ENCODE measurements at regions not wholly inside any gene's neighbourhood (a gene's known extent, or its start where the extent isn't known, plus 50 kb on each side); places are given as distances from the start of the nearest gene placed in this dataset.
A peak's percentile ranks its signal among the peaks of the same experiment; 100 is the strongest.

DNA sequence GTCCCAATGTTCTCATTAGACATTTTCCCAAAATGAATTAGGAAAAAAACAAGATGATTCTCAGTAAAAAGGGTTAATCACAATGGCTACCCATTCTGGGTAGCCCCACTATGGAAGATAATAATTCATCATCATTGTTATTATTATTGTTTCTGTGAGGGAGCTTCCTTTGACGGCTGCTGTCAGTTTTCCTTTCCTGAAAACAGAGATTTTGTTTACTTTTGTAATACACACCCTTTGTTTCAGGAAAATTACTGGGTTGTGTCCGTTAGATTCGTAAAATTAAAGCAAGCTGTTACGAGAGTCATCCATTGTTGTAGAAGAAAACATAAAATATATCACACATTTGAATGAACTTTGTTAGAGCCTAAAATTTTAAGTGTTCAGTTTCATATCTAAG is 192.9 kb upstream of the ANKRD50 start:
- no peak for DNase-seq (ENCODE audit: insufficient read length, low spot score, missing footprints)
- Histone ChIP-seq H4K20me1 (ENCODE audit: insufficient read depth, low read length) (no peaks in the 10 kb centered on the region), H3K36me3 (ENCODE audit: insufficient read depth, low read length) (no peaks in the 10 kb centered on the region), H3K9me3 (ENCODE audit: low read depth, low read length) (no peaks in the 10 kb centered on the region), H3K27me3 (ENCODE audit: insufficient read depth, low read length) (no peaks in the 10 kb centered on the region), H3K4me3 (ENCODE audit: insufficient read depth, low read length) (no peak overlapping the region), H3K4me1 (ENCODE audit: insufficient read depth, low read length) (peaks cover 10% of the 10 kb centered on the region), H3K79me2 (ENCODE audit: insufficient read depth, low read length) (no peaks in the 10 kb centered on the region), H3K27ac (ENCODE audit: low read depth, low read length) (no peak overlapping the region), H3K4me2 (ENCODE audit: insufficient read depth, low read length) (no peak overlapping the region), H2AFZ (ENCODE audit: low read length) (no peak overlapping the region)
- TF ChIP-seq, protein P1, sequence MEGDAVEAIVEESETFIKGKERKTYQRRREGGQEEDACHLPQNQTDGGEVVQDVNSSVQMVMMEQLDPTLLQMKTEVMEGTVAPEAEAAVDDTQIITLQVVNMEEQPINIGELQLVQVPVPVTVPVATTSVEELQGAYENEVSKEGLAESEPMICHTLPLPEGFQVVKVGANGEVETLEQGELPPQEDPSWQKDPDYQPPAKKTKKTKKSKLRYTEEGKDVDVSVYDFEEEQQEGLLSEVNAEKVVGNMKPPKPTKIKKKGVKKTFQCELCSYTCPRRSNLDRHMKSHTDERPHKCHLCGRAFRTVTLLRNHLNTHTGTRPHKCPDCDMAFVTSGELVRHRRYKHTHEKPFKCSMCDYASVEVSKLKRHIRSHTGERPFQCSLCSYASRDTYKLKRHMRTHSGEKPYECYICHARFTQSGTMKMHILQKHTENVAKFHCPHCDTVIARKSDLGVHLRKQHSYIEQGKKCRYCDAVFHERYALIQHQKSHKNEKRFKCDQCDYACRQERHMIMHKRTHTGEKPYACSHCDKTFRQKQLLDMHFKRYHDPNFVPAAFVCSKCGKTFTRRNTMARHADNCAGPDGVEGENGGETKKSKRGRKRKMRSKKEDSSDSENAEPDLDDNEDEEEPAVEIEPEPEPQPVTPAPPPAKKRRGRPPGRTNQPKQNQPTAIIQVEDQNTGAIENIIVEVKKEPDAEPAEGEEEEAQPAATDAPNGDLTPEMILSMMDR (IDR thresholded peaks at IDR 0.05; ENCODE audit: extremely low read depth, low read depth, low read length) = no peak

DNA sequence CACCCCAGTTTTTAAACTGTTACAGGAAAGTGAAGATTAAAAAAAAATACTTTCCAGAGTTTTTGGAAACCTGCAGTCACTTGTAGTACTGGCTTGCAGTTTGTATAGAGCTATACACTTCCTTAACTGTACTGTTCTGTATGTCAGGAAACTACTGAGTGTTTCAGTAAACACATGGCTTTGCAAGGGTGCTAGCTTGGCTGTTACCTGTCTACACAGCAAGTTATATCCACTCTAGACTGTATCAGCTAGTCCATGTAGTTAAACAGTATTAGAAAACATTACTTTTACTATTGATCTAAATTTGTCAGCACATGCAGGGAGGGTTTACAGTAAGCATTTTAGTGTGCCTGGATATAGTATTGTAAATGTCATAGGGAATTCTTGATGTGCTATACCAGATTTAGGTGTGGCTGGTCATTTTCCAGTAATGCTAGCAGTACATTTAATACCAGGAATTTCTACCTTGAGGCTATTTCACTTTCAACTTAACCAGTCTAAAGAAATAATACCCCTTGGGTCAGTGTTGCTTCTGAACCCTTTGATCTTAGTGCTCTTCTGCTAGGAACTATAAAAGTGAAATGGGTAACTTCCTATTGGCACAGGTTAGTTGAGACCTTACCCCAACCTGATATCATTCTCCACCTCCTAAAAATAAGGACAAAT is 192.3 kb upstream of the ANKRD50 start:
- no peaks in the 10 kb centered on the region for H3K27me3 ChIP-seq (ENCODE audit: insufficient read depth, low read length)
- no peaks in the 10 kb centered on the region for H3K79me2 ChIP-seq (ENCODE audit: insufficient read depth, low read length)
- no peaks in the 10 kb centered on the region for H3K9me3 ChIP-seq (ENCODE audit: low read depth, low read length)
- H3K4me1 ChIP-seq (ENCODE audit: insufficient read depth, low read length) = peaks cover 10% of the 10 kb centered on the region
- H2AFZ ChIP-seq (ENCODE audit: low read length) = no peak overlapping the region
- no peaks in the 10 kb centered on the region for H4K20me1 ChIP-seq (ENCODE audit: insufficient read depth, low read length)
- TF ChIP-seq, protein P1 (IDR thresholded peaks at IDR 0.05; ENCODE audit: extremely low read depth, low read depth, low read length) = no peak
- H3K4me2 ChIP-seq (ENCODE audit: insufficient read depth, low read length) = no peak overlapping the region
- no peak overlapping the region for H3K4me3 ChIP-seq (ENCODE audit: insufficient read depth, low read length)
- DNase-seq (ENCODE audit: insufficient read length, low spot score, missing footprints) = no peak
- H3K36me3 ChIP-seq (ENCODE audit: insufficient read depth, low read length) = no peaks in the 10 kb centered on the region
- H3K27ac ChIP-seq (ENCODE audit: low read depth, low read length) = no peak overlapping the region

DNA sequence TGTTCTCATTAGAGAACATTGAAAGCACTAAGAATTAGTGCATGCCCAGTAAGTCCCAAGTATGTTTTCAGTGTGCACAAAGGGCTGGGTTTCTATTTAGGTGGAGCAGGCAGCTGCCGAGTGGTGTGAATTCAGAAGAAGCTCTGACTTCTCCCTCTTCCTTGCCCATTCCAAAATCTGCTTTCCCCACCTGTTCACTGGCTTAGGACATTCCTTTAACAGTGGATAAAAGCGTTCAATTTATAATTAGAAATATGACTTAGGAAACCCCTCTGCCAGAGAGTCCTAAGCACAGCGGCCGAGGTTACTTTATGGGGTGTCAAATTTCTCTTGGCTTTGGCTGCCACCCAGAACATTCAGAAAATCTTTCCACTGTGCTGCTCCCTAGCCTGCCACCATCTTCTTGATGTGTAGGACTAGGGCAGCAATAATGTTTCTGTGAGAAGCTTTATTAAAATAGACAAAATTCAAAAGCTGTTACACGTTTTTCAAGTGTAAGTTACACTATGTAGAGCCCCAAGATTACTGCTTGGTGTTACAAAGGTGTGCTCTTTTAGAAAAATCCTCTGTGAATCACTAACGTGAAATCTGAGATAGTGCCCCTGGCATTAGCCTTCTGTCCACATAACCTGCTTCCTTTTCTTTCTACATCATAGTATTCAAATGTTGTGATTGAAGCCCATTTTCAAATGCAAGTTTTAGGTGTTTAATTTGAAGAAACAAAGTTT is 191.6 kb upstream of the ANKRD50 start:
- Histone ChIP-seq H3K27ac (ENCODE audit: low read depth, low read length) (no peak overlapping the region), H2AFZ (ENCODE audit: low read length) (peak overlapping the region; percentile 52), H3K27me3 (ENCODE audit: insufficient read depth, low read length) (no peaks in the 10 kb centered on the region), H3K4me3 (ENCODE audit: insufficient read depth, low read length) (peak overlapping the region; percentile 60), H3K4me2 (ENCODE audit: insufficient read depth, low read length) (peak overlapping the region; percentile 79), H4K20me1 (ENCODE audit: insufficient read depth, low read length) (no peaks in the 10 kb centered on the region), H3K9me3 (ENCODE audit: low read depth, low read length) (no peaks in the 10 kb centered on the region), H3K36me3 (ENCODE audit: insufficient read depth, low read length) (no peaks in the 10 kb centered on the region), H3K79me2 (ENCODE audit: insufficient read depth, low read length) (no peaks in the 10 kb centered on the region), H3K4me1 (ENCODE audit: insufficient read depth, low read length) (peaks cover 10% of the 10 kb centered on the region)
- TF ChIP-seq, protein P1 (IDR thresholded peaks at IDR 0.05; ENCODE audit: extremely low read depth, low read depth, low read length) = no peak
- DNase-seq (ENCODE audit: insufficient read length, low spot score, missing footprints) = peak; percentile 29

DNA sequence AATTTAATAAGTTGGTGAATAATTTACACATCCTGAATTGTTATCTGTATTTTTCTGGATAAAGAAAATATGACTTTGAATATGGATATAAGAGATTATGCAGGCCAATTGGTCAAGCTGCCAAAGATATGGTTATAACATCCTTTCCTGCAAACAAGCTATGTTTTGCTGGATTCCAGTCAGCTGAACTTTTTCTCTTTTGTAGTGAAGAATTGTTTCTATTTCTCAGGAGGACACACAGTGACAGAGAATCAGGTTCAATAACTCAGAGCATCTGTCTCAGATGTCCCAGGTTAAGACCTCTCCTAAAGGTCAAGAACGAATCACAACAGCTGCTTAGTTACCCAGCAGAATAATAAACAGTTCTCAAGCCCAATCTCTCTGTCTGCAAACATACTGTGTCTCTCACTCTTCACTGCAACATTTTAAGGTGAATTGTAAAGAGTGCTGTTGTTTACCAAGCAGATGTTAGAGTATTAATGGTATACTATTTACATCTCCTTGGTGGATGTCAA is 189.5 kb upstream of the ANKRD50 start:
- TF ChIP-seq, protein P1 (IDR thresholded peaks at IDR 0.05; ENCODE audit: extremely low read depth, low read depth, low read length) = no peak
- H3K4me2 ChIP-seq (ENCODE audit: insufficient read depth, low read length) = no peak overlapping the region
- H3K27ac ChIP-seq (ENCODE audit: low read depth, low read length) = no peak overlapping the region
- H3K27me3 ChIP-seq (ENCODE audit: insufficient read depth, low read length) = no peaks in the 10 kb centered on the region
- H3K79me2 ChIP-seq (ENCODE audit: insufficient read depth, low read length) = no peaks in the 10 kb centered on the region
- DNase-seq (ENCODE audit: insufficient read length, low spot score, missing footprints) = no peak
- H3K9me3 ChIP-seq (ENCODE audit: low read depth, low read length) = no peaks in the 10 kb centered on the region
- H3K36me3 ChIP-seq (ENCODE audit: insufficient read depth, low read length) = no peaks in the 10 kb centered on the region
- peaks cover 5% of the 10 kb centered on the region for H3K4me1 ChIP-seq (ENCODE audit: insufficient read depth, low read length)
- no peaks in the 10 kb centered on the region for H4K20me1 ChIP-seq (ENCODE audit: insufficient read depth, low read length)
- no peak overlapping the region for H3K4me3 ChIP-seq (ENCODE audit: insufficient read depth, low read length)
- peak overlapping the region; percentile 3 for H2AFZ ChIP-seq (ENCODE audit: low read length)
